ENCODE measurements at regions not wholly inside any gene's neighbourhood (a gene's known extent, or its start where the extent isn't known, plus 50 kb on each side); places are given as distances from the start of the nearest gene placed in this dataset.

DNA sequence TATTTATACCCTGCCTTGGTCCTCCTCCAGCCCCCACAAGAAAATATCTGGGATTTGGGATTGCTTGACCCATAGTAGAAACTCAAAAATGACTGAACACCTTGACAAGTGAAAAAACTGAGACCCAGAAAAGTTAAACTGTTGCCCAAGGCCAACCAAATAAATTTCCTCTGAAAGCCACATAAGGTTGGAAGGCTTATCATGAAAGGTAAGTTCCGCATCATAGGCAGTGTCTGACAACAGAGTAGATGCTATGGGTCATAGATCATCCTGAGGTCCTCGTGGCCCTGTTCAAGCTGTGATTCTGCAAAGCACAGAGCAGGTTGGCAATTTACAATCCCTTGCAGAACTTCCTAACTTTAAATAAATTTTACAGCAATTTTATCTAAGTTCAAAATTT lies 140.8 kb upstream of the TSC22D2 start:
- TF ChIP-seq, protein P1, sequence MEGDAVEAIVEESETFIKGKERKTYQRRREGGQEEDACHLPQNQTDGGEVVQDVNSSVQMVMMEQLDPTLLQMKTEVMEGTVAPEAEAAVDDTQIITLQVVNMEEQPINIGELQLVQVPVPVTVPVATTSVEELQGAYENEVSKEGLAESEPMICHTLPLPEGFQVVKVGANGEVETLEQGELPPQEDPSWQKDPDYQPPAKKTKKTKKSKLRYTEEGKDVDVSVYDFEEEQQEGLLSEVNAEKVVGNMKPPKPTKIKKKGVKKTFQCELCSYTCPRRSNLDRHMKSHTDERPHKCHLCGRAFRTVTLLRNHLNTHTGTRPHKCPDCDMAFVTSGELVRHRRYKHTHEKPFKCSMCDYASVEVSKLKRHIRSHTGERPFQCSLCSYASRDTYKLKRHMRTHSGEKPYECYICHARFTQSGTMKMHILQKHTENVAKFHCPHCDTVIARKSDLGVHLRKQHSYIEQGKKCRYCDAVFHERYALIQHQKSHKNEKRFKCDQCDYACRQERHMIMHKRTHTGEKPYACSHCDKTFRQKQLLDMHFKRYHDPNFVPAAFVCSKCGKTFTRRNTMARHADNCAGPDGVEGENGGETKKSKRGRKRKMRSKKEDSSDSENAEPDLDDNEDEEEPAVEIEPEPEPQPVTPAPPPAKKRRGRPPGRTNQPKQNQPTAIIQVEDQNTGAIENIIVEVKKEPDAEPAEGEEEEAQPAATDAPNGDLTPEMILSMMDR (IDR thresholded peaks at IDR 0.05) = no peak
- DNase-seq (ENCODE audit: low spot score) = no peak
- ATAC-seq (ENCODE audit: low FRiP score) = no peak

DNA sequence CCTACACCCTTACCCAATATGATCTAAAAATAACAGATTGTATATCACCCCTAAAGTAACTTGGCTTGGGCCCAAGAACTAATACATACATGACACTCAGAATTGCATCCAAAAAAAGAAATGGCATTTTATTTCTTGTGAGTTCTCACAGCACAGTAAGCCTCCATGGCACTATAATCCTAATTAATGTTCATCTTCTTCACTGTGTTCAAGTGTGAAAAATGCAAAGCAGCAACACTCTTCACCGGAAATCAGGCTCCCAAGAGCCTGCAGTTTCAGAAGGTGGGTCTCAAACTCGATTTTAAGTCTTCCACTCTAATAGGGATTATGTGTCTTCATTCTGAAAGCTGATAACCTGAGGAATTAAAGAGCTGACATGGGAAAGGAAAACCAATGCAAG lies 142.8 kb upstream of the TSC22D2 start:
- TF ChIP-seq, protein P1 (IDR thresholded peaks at IDR 0.05) = no peak
- DNase-seq (ENCODE audit: low spot score) = no peak
- no peak for ATAC-seq (ENCODE audit: low FRiP score)

DNA sequence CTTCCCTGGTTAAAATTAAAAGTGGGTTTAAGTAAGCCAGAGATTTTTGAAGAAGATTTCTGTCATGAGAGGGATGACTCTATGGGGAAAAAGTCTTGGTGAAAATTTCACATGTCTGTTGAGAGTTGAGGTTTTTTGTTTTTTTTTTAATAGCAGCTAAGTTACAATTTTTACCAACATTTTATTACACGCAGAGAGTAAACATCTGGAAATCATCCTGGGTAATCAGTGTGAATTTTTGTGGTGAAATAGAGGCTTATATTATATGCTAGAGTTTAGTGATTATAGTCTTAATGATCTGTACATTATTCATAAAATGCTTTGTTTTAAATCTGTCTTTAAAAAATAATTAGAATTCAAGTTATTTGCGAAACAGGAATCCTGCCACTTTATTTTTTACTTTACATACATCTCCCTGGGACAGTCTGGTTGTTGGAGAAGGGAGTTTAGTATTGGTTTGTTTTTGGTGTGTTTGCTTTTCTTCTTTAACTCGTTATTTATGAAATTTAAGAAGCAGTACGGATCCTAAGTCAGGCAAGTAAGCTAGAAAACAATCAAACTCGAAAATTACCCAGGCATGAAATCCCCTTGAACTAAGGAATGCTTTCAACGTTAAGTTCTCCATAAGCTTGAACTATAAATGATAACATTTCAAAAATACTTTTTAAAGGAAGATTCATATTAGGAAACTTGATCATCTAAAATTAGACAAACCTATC lies 143.4 kb upstream of the TSC22D2 start:
- no peak for DNase-seq (ENCODE audit: low spot score)
- ATAC-seq (ENCODE audit: low FRiP score) = no peak
- TF ChIP-seq, protein P1 (IDR thresholded peaks at IDR 0.05) = no peak

DNA sequence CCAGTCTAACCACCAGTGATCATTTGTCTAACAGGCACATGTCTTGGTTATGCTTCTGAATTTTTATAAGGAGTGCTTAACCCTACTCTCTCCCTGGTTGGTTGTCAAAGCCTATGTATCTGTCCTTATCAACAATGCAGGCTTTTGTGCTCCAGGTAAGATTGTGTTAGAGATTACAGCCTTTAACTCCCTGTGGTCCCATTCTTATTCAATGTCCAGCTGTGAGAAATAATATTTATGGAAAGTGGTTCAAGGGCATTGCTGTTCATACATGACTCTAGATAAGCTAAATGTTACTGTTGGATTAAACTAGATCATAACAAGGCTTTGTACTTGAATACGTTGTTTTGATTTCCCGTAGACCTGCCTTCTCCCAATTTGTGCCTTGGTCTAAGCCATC lies 146.1 kb upstream of the TSC22D2 start:
- no peak for DNase-seq (ENCODE audit: low spot score)
- no peak for ATAC-seq (ENCODE audit: low FRiP score)
- TF ChIP-seq, protein P1 (IDR thresholded peaks at IDR 0.05) = no peak

DNA sequence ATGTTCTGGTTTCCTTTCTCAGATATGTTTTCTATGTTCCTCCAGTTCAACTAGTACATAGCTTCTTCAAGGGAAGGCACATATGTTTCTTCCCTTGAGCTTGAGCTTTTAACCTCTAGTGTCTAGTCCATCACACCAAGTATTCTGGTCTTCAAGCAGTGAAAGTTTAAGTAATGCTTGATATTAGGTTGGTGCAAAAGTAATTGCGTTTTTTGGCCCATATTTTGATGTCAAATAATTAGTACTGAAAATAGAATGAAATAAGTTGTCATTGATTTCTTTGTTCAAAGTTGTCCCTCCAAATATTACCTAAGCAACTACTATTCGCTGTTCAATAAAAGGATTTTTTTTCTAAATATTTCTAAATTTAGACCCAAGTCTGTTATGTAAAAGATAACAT lies 146.7 kb upstream of the TSC22D2 start:
- no peak for ATAC-seq (ENCODE audit: low FRiP score)
- no peak for DNase-seq (ENCODE audit: low spot score)
- TF ChIP-seq, protein P1 (IDR thresholded peaks at IDR 0.05) = no peak

DNA sequence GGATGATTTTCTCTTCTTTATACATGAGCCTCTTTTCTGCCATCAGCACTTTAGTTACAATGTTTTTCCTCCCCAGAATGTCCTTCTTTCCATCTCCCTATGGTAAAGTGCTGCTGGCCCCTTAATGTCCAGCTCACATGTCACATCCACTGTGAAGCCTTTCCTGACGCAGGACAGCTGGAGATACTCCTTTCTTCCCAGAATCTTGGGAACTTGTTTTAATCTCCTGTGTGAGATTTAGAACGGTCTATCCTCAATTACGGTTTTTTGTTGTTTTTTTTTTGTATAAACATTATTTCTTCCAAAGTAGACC lies 147.7 kb upstream of the TSC22D2 start:
- TF ChIP-seq, protein P1 (IDR thresholded peaks at IDR 0.05) = no peak
- no peak for ATAC-seq (ENCODE audit: low FRiP score)
- DNase-seq (ENCODE audit: low spot score) = no peak

DNA sequence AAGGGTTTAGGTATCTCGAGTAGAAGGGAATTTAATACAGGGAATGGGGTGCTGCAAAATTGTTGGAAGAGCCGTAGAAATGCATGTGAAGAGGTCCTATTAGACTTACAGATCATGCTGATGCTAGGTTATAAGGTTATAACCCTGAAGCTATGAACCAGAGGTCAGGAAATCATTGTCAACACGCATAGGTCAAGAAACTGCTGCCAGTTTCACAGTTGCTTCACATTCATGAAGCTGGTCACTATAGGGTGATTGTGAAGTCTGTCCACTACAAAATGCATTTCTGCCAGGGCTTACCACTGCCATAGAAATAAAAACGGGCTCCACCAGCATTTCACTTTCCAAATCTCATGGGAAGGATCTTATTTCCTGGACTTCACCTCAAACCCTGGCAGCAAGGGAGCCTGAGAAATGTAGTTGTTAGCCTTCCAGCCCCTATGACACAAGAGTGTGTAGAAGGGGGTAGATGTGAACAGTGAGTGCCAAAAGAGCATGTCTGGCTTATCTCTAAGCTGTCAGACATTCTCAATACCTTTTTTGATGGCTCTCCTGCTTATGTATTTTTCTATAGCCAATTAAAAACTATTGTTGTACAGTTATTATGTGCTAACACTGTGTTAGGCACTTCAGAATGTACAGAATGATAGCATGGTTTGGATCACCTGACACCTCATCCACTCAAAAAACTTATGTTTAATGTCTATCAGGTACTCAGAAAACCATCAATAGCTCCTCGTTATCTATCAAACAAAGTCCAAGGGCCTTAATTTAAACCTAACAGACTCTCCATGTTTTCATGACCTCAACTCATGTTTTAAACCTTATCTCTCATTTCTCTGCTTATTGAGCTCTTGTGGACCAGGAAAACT lies 148.3 kb upstream of the TSC22D2 start:
- DNase-seq (ENCODE audit: low spot score) (no peak), ATAC-seq (ENCODE audit: low FRiP score) (no peak)
- TF ChIP-seq, protein P1 (IDR thresholded peaks at IDR 0.05) = no peak

All from omental fat pad (tissue), 3 donors.